ENCODE measurements at regions not wholly inside any gene's neighbourhood (a gene's known extent, or its start where the extent isn't known, plus 50 kb on each side); places are given as distances from the start of the nearest gene placed in this dataset.

DNA sequence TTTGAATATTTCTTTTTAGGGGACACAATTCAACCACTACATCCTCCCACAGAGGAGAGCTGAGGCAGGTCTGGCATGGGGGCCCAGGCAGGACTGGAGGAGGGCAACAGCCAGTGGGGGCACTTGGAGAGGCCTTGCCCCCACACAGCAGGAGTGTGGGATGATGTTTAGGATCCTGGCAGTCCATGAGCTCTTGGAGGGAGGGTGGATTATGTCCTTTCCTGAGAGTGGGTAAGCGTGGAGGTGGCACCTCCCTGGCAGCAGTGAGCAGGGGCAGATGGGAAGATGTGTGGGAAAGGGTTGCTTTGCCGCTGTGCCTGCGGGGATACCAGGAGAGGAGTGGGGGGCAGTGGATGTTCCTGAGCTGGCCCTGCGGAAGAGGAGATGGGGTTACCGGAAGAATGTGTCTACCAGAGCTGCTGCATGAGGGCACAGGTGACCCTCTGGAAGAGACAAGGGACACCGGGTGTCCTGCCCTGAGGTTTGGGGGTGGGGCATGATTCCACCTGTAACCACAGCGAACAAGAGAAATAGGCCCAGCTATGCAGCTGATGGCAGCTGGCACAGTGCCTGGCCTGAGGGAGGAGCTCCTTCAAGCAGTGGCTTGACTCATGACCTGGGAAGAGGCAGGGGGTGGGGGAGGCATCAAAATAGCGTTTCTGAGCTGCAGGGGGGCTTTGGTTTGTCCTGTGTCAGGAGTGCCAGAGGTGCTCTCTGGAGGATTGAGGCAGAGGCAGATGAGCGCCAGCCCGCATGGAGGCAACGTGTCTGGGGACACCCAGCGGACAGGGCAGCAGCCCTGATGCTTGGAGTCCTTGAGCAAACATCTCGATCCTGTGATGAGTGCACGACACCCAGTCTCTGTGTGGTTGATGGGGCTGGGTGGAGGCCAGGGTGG is 123.9 kb upstream of the TMPRSS2 start:
- TF ChIP-seq, protein P1, sequence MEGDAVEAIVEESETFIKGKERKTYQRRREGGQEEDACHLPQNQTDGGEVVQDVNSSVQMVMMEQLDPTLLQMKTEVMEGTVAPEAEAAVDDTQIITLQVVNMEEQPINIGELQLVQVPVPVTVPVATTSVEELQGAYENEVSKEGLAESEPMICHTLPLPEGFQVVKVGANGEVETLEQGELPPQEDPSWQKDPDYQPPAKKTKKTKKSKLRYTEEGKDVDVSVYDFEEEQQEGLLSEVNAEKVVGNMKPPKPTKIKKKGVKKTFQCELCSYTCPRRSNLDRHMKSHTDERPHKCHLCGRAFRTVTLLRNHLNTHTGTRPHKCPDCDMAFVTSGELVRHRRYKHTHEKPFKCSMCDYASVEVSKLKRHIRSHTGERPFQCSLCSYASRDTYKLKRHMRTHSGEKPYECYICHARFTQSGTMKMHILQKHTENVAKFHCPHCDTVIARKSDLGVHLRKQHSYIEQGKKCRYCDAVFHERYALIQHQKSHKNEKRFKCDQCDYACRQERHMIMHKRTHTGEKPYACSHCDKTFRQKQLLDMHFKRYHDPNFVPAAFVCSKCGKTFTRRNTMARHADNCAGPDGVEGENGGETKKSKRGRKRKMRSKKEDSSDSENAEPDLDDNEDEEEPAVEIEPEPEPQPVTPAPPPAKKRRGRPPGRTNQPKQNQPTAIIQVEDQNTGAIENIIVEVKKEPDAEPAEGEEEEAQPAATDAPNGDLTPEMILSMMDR (conservative IDR thresholded peaks at IDR 0.05; ENCODE audit: low read depth, low read length): no peak
- H3K4me3 ChIP-seq (ENCODE audit: low read depth, low read length): no peak overlapping the region
- DNase-seq (ENCODE audit: low read depth): peak; percentile 39

DNA sequence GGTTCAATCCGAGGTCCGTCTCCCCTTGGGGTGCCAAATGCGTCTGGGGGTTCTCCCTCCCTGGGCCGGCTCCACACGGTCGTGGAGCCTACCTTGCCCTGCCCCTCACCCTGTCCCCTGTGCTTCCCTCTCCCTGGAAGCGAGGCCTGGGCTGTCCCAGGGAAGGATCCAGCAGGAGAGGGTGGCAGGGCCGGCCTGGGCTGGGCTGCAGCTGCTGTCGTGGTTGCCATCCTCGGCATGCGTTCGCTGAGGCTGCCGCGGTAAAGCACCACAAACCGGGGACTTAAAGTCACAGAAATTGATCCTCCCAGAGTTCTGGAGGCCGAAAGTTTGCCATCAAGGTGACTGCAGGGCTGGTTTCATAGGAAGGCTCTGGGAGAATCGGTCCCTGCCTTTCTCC is 123.0 kb upstream of the TMPRSS2 start:
- no peak for DNase-seq (ENCODE audit: low read depth)
- H3K4me3 ChIP-seq (ENCODE audit: low read depth, low read length): no peak overlapping the region
- TF ChIP-seq, protein P1 (conservative IDR thresholded peaks at IDR 0.05; ENCODE audit: low read depth, low read length): no peak

DNA sequence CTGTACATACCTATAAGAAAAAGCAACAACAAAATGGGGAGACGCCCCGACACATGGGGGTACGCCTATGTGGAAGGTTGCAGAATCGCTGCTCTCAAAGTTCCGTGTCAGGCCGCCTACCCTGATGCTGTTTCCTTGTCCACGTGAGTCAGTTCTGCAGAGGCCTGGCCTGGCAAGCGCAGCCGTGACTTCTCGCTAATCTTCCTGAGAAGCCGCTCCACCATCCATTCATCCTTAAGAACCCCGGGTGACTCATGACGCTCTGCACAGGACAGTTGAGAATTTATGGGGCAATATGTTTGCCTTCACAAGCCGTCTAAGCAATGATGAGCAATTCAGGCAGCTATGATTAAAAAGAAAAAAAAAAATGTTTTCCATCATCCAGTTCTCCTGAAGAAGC is 122.3 kb upstream of the TMPRSS2 start:
- H3K4me3 ChIP-seq (ENCODE audit: low read depth, low read length): no peak overlapping the region
- peak; percentile 94 for DNase-seq (ENCODE audit: low read depth)
- TF ChIP-seq, protein P1 (conservative IDR thresholded peaks at IDR 0.05; ENCODE audit: low read depth, low read length): no peak

DNA sequence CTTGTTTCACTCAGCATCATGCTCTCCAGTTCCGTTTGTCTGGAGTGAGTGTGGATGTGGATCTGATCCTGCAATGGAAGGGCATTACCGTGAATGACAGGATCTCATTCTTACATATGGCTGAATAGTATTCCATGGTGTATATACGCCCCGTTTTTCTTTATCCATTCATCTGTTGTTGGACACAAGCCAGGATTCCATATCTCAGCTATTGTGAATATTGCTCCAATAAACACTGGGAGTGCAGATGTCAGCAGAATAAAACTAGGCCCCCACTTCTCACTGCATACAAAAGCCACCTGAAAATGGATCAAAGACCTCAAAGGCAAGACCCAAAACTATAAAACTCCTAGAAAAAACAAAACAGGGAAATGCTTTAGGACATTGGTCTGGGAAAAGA is 120.3 kb upstream of the TMPRSS2 start:
- DNase-seq (ENCODE audit: low read depth): no peak
- H3K4me3 ChIP-seq (ENCODE audit: low read depth, low read length): no peak overlapping the region
- TF ChIP-seq, protein P1 (conservative IDR thresholded peaks at IDR 0.05; ENCODE audit: low read depth, low read length): no peak

DNA sequence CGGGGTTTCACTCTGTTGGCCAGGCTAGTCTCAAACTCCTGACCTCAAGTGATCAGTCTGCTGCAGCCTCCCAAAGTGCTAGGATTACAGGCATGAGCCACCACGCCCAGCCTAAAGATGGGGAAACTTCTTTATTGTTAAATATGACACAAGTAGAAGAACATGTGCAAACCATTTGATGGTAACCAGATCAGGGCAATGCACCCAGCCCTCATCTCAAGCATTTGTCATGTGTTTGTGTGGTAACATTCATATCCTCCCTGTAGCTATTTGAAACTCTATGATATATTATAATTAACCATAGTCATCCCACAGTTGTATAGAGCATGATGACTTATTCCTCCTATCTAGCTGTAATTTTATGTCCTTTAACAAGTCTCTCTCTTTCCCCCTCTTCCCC is 119.5 kb upstream of the TMPRSS2 start:
- no peak overlapping the region for H3K4me3 ChIP-seq (ENCODE audit: low read depth, low read length)
- TF ChIP-seq, protein P1 (conservative IDR thresholded peaks at IDR 0.05; ENCODE audit: low read depth, low read length): no peak
- no peak for DNase-seq (ENCODE audit: low read depth)

DNA sequence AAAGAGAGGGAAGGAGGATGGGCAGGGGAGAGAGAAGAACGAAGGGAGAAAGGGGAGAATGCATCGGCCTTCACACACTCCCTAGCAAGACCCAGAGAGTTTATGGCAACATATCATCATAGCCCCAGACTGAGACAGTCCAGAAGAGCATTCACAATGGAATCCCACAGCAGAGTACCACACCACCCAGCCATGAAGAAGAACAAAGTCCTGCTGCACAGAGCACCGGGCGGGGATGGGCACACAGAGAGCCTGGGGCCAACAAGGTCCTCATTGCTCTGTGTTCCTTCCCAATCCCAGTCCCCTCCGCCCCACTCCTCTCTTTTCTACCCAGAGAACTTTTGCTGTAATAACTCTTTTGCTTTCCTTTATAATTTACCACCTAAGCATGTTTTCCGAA is 118.1 kb upstream of the TMPRSS2 start:
- H3K4me3 ChIP-seq (ENCODE audit: low read depth, low read length): no peak overlapping the region
- TF ChIP-seq, protein P1 (conservative IDR thresholded peaks at IDR 0.05; ENCODE audit: low read depth, low read length): no peak
- DNase-seq (ENCODE audit: low read depth): no peak

DNA sequence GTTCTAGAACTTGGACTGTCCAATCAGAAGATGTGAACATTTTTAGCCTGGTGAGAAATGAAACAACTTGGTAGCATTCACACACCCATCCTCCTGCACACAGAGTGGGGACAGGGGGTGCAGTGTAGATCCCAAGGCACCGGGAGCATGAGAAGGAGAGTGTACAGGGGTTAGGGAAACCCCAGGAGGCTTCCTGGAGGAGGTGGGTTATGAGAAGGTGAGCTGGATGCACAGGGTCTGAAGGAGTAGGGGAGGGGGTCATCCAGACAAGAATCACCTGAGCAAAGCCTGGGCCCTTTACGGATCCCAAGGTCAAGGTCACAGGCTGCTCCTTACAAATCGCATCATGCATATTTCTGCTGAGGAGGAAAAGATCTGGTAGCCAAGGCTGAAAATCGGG is 117.5 kb upstream of the TMPRSS2 start:
- TF ChIP-seq, protein P1 (conservative IDR thresholded peaks at IDR 0.05; ENCODE audit: low read depth, low read length): no peak
- DNase-seq (ENCODE audit: low read depth): no peak
- no peak overlapping the region for H3K4me3 ChIP-seq (ENCODE audit: low read depth, low read length)
